ENCODE measurements at regions not wholly inside any gene's neighbourhood (a gene's known extent, or its start where the extent isn't known, plus 50 kb on each side); places are given as distances from the start of the nearest gene placed in this dataset.

GRCh38 chr3:194757647-194758061, 72.0 kb downstream of the FAM43A start:
- ATAC-seq (ENCODE audit: low read depth) (no peak), DNase-seq (no peak)
- Mint-ChIP-seq H3K9me3 (ENCODE audit: insufficient read depth) (no peaks in the 10 kb centered on the region), H3K27ac (no peak overlapping the region), H3K27me3 (peaks cover 22% of the 10 kb centered on the region), H3K4me1 (no peaks in the 10 kb centered on the region), H3K4me3 (no peak overlapping the region)
- WGBS (ENCODE audit: insufficient coverage), result 100% methylated on average over 2 of the region's 2 CpGs
- POLR2A ChIA-PET, result no interaction called here
- no peaks in the 10 kb centered on the region for H3K36me3 ChIP-seq (replicated peaks in 1 of 2; ENCODE audit: control extremely low read depth in 1 of 2, control insufficient read depth in 1 of 2, extremely low read depth in 1 of 2, insufficient read depth in 2 of 2, low read length in 1 of 2)
- H3K4me3 ChIP-seq (ENCODE audit: control extremely low read depth in 1 of 5, extremely low read depth in 1 of 5, insufficient read depth in 1 of 5, low read depth in 2 of 5, low read length in 4 of 5), result no peak overlapping the region
- no peak overlapping the region for H2AFZ ChIP-seq (ENCODE audit: insufficient read depth, low read depth, low read length, poor library complexity, severe bottlenecking)
- peaks cover 0 to 4% (median 0%) of the 10 kb centered on the region in 3 donors for H3K9me3 ChIP-seq (ENCODE audit: control extremely low read depth in 1 of 3, control insufficient read depth in 2 of 3, insufficient read depth in 1 of 3, low read length in 2 of 3)
- intact Hi-C loops (cut with micrococcal nuclease), result no loop called here
- no peaks in the 10 kb centered on the region for H4K20me1 ChIP-seq (ENCODE audit: control insufficient read depth, insufficient read depth, low read length, poor library complexity, severe bottlenecking)
- H3K27ac ChIP-seq (ENCODE audit: low read length in 2 of 2), result no peak overlapping the region
- H3K9ac ChIP-seq (ENCODE audit: low read length), result no peak overlapping the region
- H3K4me2 ChIP-seq (replicated peaks; ENCODE audit: low read depth, low read length, poor library complexity, severe bottlenecking), result no peak overlapping the region
- H3K27me3 ChIP-seq (replicated peaks in 1 of 4; ENCODE audit: control extremely low read depth in 1 of 4, control insufficient read depth in 3 of 4, insufficient read depth in 4 of 4, low read length in 3 of 4), result peaks cover 0 to 4% (median 1%) of the 10 kb centered on the region in 4 experiments
- H3K79me2 ChIP-seq (ENCODE audit: control insufficient read depth, insufficient read depth, low read length), result no peaks in the 10 kb centered on the region
- CTCF ChIA-PET, result interaction anchor here (0.8 to 1.0 kb wide), 2 partner anchors 75 to 244 kb away, joined by 3 read pairs; no protein-coding TSS in a partner anchor
- no peaks in the 10 kb centered on the region for H3K4me1 ChIP-seq (ENCODE audit: control insufficient read depth in 2 of 2, insufficient read depth in 2 of 2, low read length in 2 of 2)
- no peak for TF ChIP-seq EZH2 (IDR thresholded peaks at IDR 0.05; ENCODE audit: borderline replicate concordance, insufficient read depth, low read depth, low read length, poor library complexity, severe bottlenecking)
- TF ChIP-seq, protein P1, sequence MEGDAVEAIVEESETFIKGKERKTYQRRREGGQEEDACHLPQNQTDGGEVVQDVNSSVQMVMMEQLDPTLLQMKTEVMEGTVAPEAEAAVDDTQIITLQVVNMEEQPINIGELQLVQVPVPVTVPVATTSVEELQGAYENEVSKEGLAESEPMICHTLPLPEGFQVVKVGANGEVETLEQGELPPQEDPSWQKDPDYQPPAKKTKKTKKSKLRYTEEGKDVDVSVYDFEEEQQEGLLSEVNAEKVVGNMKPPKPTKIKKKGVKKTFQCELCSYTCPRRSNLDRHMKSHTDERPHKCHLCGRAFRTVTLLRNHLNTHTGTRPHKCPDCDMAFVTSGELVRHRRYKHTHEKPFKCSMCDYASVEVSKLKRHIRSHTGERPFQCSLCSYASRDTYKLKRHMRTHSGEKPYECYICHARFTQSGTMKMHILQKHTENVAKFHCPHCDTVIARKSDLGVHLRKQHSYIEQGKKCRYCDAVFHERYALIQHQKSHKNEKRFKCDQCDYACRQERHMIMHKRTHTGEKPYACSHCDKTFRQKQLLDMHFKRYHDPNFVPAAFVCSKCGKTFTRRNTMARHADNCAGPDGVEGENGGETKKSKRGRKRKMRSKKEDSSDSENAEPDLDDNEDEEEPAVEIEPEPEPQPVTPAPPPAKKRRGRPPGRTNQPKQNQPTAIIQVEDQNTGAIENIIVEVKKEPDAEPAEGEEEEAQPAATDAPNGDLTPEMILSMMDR (IDR thresholded peaks at IDR 0.05), result no peak

DNA sequence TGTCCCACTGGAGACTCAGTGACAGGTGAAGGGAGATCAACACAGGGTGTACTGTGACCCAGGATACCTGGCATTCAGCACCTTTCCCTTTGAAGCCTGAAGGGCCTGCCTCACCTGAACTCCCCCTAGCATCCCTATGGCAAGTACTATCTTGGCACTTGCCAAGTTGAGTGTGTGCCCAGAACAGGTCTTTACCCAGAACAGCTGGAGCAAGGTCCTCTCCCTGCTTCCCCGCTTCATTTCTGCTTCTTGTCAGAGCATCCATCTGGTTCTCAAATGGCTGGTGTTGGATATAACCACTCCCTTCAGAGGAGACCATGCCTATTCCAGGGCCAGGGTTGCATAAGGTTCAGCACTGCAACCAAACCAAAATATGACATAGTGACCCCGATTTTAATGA, 73.0 kb downstream of the FAM43A start:
- H3K9me3 Mint-ChIP-seq (ENCODE audit: insufficient read depth), result no peaks in the 10 kb centered on the region
- no peak overlapping the region for H3K27ac Mint-ChIP-seq
- Histone ChIP-seq H3K79me2 (ENCODE audit: control insufficient read depth, insufficient read depth, low read length) (no peaks in the 10 kb centered on the region), H3K4me3 (ENCODE audit: control extremely low read depth in 1 of 5, extremely low read depth in 1 of 5, insufficient read depth in 1 of 5, low read depth in 2 of 5, low read length in 4 of 5) (no peak overlapping the region), H3K4me2 (replicated peaks; ENCODE audit: low read depth, low read length, poor library complexity, severe bottlenecking) (no peak overlapping the region), H3K4me1 (ENCODE audit: control insufficient read depth in 2 of 2, insufficient read depth in 2 of 2, low read length in 2 of 2) (no peaks in the 10 kb centered on the region), H3K36me3 (replicated peaks in 1 of 2; ENCODE audit: control extremely low read depth in 1 of 2, control insufficient read depth in 1 of 2, extremely low read depth in 1 of 2, insufficient read depth in 2 of 2, low read length in 1 of 2) (no peaks in the 10 kb centered on the region), H3K9ac (ENCODE audit: low read length) (no peak overlapping the region), H3K27ac (ENCODE audit: low read length in 2 of 2) (no peak overlapping the region), H2AFZ (ENCODE audit: insufficient read depth, low read depth, low read length, poor library complexity, severe bottlenecking) (no peak overlapping the region), H4K20me1 (ENCODE audit: control insufficient read depth, insufficient read depth, low read length, poor library complexity, severe bottlenecking) (no peaks in the 10 kb centered on the region), H3K9me3 (ENCODE audit: control extremely low read depth in 1 of 3, control insufficient read depth in 2 of 3, insufficient read depth in 1 of 3, low read length in 2 of 3) (peaks cover 0 to 4% (median 0%) of the 10 kb centered on the region in 3 donors), H3K27me3 (replicated peaks in 1 of 4; ENCODE audit: control extremely low read depth in 1 of 4, control insufficient read depth in 3 of 4, insufficient read depth in 4 of 4, low read length in 3 of 4) (peaks cover 0 to 5% (median 2%) of the 10 kb centered on the region in 4 experiments)
- DNase-seq (no peak), ATAC-seq (ENCODE audit: low read depth) (no peak)
- H3K4me3 Mint-ChIP-seq, result no peak overlapping the region
- POLR2A ChIA-PET, result no interaction called here
- H3K4me1 Mint-ChIP-seq, result peaks cover under 1% of the 10 kb centered on the region
- intact Hi-C loops (cut with micrococcal nuclease), result no loop called here
- CTCF ChIA-PET, result no interaction called here
- peaks cover 22% of the 10 kb centered on the region for H3K27me3 Mint-ChIP-seq
- TF ChIP-seq, protein P1 (IDR thresholded peaks at IDR 0.05), result no peak
- TF ChIP-seq EZH2 (IDR thresholded peaks at IDR 0.05; ENCODE audit: borderline replicate concordance, insufficient read depth, low read depth, low read length, poor library complexity, severe bottlenecking), result no peak
- WGBS (ENCODE audit: insufficient coverage), result 85% methylated on average over 2 of the region's 2 CpGs

Measured in B cell (primary cell).